ENCODE measurements at regions not wholly inside any gene's neighbourhood (a gene's known extent, or its start where the extent isn't known, plus 50 kb on each side); places are given as distances from the start of the nearest gene placed in this dataset.

GRCh38 chr18:72651033-72651432 is 106.9 kb upstream of the CBLN2 start:
- TF ChIP-seq BCL11A (IDR thresholded peaks at IDR 0.05; ENCODE audit: low read depth in 2 of 2, low read length in 2 of 2) (no peak), CTCF (IDR thresholded peaks at IDR 0.05; ENCODE audit: control extremely low read depth in 1 of 3, insufficient read depth in 1 of 3, low read depth in 1 of 3, low read length in 3 of 3) (no peak), POLR2AphosphoS5 (IDR thresholded peaks at IDR 0.05; ENCODE audit: low read depth, low read length) (no peak), CBX5 (IDR thresholded peaks at IDR 0.05; ENCODE audit: low read depth, low read length) (no peak), NANOG (IDR thresholded peaks at IDR 0.05; ENCODE audit: insufficient read depth, low read depth, low read length, poor library complexity, severe bottlenecking) (no peak), SP1 (IDR thresholded peaks at IDR 0.05; ENCODE audit: low read depth, low read length) (no peak), USF2 (IDR thresholded peaks at IDR 0.05; ENCODE audit: low read length) (no peak), POLR2A (IDR thresholded peaks at IDR 0.05; ENCODE audit: control extremely low read depth in 1 of 2, low read depth in 2 of 2, low read length in 2 of 2) (no peak), CHD7 (IDR thresholded peaks at IDR 0.05; ENCODE audit: insufficient replicate concordance, low read length) (no peak), ZNF274 (IDR thresholded peaks at IDR 0.05; ENCODE audit: borderline replicate concordance, extremely low read depth, low read length) (no peak), YY1 (IDR thresholded peaks at IDR 0.05; ENCODE audit: low read depth, low read length) (no peak), RAD21 (IDR thresholded peaks at IDR 0.05 in 1 of 2, conservative IDR thresholded peaks at IDR 0.05 in 1 of 2; ENCODE audit: low read depth in 2 of 2, low read length in 2 of 2) (no peak), JUN (IDR thresholded peaks at IDR 0.05; ENCODE audit: low read depth, low read length) (no peak), SIX5 (IDR thresholded peaks at IDR 0.05; ENCODE audit: low read depth, low read length) (no peak)
